DMS53 (cell line): ENCODE measurements at regions not wholly inside any gene's neighbourhood (a gene's known extent, or its start where the extent isn't known, plus 50 kb on each side); places are given as distances from the start of the nearest gene placed in this dataset.

Experiments used
- DNase-seq: peaks from one replicate; lab custom pipeline; 2025; lab: John Stamatoyannopoulos, UW

DNA sequence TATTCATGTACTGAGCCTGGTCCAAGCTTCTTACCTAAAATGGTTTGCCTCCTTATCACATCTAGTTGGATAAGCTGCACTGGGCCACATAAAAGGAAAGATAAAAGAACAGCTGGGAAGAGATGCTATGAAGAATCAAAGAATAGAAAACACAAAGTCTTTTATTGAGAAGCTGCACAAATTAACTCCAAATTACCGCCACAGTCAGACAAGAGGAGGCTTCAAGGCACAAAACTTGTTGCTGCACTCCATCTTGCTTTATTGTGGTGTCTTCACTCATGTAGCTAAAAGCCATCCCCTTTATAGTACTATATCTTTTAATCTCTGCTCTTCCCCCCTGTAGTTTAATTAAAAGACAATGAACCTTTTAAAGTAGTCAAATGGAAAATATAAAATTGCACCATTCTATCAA lies 330.6 kb upstream of the PMFBP1 start:
- DNase-seq = no peak

DNA sequence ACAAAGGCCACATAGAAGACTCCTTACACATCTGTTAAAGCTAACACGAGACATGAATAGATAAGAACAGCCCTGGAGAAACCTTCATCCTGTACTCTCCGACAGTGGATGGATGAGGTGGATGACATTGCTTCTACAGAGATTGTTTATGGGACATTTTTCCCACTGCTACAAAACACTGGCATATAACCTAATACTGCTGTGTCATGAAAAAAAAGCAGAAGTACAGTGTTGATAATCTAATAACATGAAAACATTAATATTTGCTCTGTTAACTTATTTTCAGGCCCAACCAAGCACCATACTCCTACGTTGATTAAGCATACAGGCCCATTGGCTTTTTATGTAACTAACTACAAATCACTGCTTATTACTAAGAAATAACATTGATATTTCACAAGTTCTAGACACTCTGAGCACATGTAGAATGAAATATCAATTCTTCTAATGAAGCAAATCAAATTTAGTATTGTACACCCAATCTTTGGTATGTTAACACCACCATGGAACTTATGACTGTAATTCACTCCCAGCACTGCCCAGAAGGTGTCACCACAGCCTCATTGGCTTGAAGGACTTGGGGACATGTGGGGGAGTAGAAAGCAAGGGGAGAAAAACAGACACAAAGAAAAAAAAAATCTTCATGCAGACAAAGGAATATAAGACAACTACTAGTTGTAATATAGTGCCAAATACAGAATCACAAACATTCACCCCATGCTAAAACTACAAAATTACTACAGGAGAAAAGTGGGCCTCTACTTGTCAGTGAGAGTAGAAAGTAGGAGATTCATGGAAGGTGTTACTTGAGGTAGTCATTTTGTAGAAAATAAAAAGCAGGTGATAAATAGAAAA lies 330.0 kb upstream of the PMFBP1 start:
- DNase-seq = peak; percentile 73

DNA sequence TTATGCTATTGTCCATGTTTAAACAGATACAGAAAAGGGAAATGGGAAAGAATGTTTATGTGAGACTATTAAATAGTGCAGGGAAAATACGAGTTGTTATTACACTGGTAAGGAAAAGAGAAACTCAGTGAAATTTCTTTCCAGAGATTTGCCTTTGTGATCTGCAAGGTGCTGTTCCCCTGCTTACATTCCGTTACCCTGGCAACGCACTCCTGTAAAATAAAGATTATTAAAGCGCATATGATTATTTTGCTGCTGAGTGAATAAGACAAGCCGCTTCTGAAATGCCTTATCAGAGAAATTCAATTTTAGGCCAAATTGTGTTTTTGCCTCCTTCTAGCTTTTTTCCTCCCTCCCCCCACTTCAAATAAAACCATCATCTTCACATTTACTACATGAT lies 328.6 kb upstream of the PMFBP1 start:
- DNase-seq = no peak

DNA sequence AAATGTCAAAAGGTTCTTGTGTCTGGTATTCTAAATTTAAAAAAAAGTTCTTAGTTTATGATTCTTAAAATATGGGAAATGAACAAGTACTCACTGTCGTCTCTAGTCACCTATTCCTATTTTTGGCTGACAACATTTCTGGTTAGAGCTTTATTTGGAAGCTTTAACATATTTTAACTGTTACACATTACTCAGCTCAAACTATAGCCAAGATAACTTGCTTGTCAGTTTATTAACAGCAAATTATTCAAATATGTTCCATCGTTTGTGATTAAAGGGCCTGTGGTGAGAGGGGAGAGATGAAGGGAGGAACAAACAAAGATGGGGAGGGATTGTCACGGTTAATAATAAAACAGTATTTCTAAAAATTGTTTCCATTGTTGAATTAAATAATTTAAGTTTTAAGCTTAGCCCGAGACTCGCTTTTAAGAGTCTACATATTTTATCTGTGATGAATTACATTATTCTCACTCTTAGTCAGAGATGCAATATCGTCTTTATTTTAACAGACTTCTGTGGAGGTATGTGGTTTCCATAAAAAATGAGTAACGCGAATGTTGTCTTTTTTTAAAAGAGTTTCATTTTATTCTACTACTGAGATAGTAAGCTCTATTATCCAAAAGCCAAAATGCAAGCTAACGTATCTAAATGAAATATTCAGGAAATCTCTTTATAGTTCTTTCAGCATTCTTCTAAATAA lies 321.9 kb upstream of the PMFBP1 start:
- DNase-seq = no peak

DNA sequence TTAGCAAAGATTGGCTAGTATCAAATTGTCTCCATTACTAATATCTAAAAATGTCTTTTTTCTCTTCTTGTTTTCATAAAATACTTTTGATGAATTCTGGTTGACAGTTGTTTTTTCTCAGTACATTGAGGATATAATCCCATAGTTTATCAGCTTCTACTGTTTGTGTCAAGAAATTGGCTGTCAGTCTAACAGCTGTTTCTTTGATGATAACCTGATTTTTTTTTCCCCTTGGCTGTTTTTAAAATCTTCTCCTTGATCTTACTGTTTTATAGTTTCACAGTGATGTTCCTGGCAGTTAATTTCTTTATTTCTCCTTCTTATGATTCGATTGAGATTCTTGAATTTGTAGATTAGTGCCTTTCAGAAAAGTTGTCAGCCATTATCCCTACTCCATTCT lies 315.3 kb upstream of the PMFBP1 start:
- no peak for DNase-seq

DNA sequence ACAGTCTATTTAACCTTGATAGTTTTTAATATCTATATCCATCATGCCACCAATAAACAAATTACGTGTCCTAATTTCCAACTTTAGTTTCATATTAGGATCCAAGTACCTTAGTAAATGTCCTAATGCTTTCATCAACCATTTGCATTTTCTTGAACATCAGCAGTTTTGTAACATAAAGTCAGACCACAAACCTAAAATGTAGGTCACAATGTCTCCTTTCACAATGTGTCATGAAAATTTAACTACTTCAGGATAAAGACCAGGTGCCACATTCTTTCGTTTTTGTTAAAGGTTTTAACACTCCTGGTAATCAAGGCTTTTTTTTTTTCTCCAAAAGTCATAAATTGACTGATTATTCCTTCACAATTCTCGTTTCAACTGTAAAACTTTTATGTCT lies 310.7 kb upstream of the PMFBP1 start:
- DNase-seq = no peak

DNA sequence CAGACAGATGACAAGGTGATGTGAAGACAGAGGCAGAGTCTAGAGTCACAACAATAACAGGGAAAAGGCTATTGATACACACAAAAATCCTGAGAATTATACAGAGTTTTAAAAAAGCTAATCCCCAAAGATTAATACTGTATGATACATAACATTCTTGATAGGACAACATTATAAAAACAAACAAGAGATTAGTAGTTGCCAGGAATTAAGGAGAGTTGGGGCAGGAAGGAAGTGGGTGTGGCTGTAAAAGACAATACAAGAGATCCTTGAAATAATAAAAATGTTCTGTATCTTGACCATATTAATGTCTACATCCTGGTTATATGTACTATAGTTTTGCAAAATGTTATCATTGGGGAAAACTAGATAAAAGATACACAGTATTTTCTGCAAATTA lies 309.5 kb upstream of the PMFBP1 start:
- DNase-seq = no peak

DNA sequence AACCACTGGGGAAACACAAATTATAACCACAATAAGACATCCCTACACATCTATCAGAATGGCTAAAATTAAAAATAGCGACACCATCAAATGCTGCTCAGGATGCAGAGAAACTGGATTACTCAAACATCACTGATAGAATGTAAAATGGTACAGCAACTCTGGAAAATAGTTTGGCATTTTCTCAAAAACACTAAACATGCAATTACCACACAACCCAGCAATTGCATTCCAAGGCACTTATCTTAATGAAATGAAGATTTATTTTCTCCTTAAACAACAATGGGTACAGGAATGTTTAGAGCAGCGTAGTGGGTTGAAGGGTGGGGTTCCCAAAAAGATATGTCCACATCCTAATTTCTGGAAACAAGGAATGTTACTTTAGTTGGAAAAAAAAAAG lies 309.0 kb upstream of the PMFBP1 start:
- no peak for DNase-seq

DNA sequence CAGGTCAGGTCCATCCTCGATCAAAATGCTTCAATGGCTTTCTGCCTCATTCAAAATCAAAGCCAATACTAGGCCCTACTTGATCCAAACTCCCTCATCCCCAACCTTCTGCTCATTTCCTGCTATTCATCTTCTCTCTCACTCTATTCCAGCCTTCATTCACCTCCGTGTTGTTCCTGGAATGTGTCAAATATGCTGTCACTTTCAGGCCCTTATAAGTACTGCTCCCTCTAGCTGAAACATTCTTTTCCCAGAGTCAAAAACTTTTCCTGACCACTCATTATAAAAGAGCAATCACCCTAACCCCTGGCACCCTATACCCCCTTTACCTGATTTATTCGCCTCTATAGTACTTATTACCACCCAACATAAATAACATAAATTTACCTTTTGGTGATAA lies 303.7 kb upstream of the PMFBP1 start:
- no peak for DNase-seq

DNA sequence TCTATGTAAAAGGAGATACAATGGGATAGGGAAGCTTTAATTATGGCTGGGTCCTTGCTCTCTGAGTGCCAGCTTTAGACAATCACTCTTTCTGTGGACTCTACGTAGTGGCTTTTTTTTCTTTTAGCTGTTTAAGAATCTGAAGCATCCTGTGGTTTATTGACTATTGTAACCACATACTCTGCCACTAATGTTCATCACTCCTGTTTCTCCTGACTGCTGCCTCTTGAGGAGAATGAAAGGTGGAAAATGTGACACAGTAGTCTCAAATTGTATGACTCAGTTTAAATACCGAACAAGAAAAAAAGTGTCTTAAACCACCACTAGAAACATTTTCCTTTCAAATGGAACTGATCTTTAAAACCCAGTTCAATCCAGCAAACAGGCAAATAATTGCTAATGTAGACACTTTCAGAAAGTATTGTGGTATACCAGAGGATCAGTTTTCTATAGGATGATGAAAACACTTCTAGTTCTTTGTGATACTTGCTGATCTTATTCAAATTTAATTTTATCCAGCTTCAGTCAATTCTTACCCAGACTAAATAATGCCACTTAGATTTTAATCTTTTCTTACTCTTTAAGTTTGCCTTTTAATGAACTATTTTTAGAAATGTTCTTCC lies 302.7 kb upstream of the PMFBP1 start:
- peak; percentile 8 for DNase-seq

DNA sequence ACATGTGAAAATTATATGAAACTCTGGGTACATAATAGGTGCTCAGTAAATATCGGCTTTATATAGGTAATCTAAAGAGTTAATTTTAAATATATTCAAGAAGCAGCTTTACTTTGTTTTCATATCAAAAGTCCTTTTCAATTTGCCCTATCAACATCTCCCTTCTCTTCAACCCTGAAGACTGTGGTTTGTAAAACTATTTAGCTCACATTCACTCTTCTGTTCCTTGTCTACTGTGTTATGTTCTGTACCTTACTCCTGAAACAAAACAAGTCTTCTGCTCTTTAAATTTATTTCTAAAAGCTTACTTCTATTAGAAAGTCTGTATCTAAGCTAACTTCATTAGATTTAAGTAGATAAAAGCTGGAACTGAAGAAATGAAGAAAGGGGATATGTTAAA lies 301.7 kb upstream of the PMFBP1 start:
- no peak for DNase-seq

DNA sequence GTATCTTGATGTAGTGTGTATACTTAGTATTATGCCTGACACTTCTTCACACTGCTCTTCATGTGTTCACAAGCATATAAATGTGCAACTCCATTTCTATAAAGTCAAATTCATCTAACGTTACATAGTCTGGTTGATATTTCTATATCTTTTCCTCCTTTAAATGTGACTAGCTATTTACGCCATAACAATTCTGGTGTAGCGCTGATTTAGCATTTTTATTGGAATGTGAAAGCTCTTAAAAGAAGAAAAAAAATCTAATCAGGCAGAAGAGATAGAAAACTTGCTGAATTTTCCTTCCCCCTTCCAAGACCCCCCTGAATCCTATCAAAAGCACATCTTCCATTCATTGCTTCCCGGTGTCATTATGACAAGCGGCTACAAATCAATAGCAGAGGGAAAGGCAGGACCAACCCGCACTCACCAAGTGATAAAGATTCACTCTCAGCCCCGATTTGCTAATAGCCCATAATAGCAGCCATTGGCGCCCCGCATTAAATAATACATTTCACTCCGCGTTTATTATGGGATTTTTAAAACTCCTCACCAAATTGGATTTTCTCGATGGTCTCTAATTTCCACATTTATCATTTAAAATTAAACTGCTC lies 299.5 kb upstream of the PMFBP1 start:
- no peak for DNase-seq

DNA sequence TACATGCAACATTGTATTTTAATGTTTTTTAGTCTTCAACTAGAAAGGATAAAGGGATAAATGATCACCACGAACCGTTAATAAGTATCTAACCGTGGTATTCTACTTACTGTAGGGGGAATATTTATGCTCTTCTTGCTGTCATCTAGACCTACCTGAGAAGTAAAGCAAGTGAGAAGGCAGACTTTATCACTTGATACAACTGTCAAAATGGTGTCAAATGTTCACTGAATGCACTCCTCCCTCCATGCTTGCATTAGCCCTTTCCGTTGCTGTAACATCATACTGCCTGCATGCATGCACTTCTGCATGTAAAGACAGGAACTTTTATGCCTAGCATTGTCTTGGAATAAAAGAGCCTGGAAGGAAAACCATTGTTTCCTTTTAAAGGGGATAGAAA lies 298.6 kb upstream of the PMFBP1 start:
- no peak for DNase-seq

DNA sequence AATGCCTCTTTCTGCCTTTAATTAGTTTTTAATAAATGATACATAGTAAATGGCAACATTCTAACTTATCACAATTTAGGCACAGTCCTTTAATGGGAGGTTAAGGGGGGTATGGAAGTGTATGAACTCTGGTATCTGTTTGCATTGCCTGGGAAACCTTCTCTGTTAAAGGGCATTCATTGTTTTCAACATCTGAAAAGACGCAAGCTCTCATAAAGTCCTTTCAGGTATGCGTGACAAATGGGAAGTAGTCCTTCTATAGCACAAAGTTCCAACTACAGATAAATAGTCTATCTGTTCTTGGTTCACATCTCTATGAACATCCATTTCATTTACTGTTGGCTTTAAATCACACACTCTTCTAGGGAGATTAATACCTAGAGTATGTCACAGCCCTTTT lies 298.0 kb upstream of the PMFBP1 start:
- no peak for DNase-seq

DNA sequence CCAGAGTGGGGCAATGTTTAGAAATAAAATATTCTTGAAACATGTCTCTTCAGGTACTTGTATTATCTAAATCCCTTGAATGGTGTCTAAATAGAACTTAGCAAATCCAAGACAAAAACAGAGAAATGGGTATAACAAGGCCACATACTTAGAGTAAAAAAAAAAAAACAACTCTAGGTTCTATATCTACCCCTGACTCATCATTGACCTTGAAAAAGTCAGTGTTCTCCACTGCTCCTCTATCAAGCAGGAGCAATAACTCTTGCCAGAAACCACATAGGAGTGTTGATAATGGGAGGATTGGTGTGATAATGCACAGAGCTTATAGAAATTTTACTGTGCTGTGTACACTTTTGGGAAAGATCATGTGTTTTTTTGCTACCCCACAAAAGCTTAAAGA lies 296.6 kb upstream of the PMFBP1 start:
- peak; percentile 1 for DNase-seq

DNA sequence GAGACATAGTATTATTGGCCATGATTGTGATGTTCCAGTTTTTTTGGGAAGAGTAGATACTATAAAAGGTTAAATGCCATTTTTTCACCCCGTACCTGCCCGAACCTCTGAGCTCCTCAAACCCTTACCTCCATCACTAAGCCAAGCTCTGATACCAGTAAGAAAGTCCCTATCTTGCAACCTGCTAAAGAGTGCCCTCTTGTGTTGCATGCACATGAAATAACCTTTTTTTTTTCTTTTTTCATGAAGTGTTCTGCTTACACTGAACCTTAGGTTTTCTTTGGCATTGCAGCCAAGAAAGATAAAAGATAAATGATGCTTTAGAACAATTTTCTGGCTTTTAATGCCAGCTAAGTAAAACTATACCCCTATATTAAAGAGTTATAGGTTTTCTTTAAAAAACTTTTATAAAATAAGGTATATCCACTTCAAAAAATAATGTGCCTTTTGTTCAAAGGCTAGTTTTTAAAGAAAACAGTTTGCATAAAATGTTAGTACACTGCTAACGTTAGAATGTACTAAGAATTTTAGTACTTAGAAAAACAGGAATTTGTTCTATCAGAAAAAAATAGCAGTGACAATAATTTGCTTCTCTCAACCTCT lies 295.3 kb upstream of the PMFBP1 start:
- peak; percentile 79 for DNase-seq

DNA sequence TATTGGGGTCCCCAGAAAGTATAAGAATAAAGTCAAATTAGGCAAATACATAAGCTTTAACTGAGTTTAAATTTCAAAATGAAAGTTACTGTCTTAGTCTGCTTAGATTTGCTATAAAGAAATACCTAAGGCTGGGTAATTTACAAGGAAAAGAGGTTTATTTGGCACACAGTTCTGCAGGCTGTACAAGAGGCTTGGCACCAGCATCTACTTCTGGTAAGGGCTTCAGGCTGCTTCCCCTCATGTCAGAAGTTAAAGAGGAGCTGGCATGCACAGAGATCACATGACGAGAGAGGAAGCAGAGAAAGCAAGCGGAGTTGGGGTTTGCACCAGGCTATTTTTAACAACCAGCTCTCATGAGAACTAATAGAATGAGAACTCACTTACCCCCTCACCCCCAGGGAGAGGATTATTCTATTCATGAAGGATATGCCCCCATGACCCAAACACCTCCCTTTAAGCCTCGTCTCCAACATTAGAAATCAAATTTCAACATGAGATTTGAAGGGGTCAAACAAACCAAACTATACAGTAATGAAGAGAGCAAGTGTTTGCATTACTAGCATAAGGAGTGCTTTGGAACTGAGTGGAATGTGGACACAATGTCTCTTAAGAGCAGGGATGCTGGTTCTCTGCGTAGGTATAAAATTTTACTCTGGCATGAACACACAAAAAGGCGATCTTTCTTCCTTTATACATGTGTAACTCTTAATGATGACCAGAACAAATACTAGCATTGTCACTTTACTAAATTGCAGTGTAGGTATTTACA lies 292.8 kb upstream of the PMFBP1 start:
- DNase-seq = no peak

DNA sequence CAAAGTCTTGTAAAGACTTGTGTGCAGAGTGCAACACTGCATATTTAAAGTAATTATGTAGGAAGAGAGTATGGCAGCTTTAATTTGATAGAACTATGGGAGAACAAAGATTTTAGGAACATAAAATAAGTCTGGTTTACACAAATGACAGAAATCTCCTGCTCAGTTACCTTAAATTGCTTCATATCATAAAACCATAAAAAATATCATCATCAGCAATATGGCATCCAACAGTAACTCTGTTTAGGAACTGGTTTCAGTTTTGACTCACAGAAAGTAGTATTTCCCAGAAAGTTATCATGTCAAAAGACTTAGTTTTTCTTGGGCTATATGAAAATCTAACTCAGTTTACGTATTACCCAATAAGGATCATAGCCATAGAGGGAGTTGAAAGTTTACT lies 292.1 kb upstream of the PMFBP1 start:
- no peak for DNase-seq

DNA sequence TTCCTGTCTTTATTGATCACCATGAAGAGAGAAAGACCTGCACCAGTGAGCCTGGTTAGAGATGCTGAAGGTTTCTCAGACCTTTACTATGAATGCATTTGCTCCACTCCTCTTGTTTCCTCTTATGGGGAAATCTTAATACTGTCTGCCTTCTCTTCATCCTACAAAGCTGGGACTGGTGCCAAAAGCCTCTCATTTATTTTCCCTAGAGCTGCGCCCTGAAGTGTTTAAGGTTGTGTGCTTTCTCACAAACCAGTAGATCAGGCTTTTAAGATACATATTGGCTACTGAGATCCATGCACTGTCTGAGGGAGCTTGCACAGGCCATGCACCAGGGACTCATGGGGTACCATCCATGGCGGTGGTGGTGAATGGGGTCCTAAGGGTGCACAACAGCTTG lies 286.1 kb upstream of the PMFBP1 start:
- peak; percentile 3 for DNase-seq

DNA sequence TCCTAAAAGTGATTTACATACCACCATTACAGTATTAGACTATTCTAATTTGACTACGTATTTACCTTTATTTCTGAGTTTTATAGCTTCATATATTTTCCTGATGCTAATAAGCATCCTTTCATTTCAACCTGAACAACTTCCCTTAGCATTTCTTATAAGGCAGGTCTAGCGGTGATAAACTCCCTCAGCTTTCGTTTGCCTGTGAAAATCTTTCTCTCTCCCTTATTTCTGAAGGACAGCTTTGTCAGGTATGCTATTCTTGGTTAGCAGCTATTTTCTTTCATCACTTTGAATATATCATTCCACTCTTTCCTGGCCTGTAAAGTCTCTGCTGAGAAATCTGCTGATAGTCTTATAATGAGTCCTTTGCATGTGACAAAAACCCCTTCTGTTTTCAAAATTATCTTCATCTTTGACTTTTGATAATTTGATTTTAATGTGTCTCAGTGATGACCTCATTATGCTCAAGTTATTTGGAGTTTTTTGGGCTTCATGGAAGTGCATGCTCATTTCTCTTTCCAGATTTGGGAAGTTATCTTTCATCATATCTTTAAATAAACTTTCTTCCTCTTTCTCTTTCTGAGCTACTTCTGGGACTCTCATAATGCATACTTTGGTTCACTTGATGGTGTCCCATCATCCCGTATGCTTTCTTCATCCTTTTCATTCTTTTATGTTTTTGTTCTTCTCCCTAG lies 285.4 kb upstream of the PMFBP1 start:
- no peak for DNase-seq
